HG03064 (cell line): ENCODE measurements at regions not wholly inside any gene's neighbourhood (a gene's known extent, or its start where the extent isn't known, plus 50 kb on each side); places are given as distances from the start of the nearest gene placed in this dataset.

Experiments
- ATAC-seq: cut with Tn5 transposase; IDR thresholded peaks from one replicate; pipeline ENCODE4 v1.9.1; 2021; ENCODE audit warnings: low read depth; ENCODE audit not compliant: unreplicated experiment

DNA sequence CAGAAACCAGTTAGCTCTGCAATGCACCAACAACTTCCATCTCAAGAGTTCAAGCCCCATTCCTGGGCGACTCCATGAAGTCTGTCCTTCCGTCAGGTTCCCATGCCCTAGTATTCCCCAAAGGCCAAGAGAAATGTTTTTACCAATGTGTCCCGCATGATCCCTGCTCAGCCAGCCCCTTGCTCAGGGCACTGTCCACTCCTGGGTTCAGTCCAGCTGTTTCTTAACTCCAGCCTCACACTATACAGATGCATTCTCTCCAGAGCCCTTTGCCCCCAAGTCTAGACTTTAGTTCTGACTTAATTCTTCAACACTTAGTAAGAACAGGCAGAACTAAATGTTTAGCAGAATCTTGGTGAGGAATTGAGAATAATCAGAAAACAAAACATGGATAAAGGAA is 497.5 kb downstream of the SOX6 start:
- ATAC-seq: no peak

DNA sequence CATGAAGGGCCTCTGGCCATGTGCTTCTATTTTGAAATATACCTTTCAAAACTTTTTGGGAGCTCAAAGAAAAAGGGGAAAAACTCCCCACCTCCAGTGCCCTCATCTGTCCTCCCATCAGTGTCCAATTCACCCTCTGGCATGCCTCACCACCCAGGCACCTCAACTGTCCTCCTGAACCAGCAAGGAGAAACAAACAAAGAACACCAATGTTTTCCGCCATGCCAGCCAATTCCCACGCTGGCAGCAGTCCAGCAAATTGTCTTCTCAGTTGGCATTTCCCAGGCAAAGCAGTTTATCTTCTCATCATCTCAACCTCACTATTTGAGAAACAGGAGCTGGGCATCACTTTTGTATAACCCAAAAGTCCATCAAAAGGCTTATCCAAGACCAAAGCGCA is 496.9 kb downstream of the SOX6 start:
- ATAC-seq: no peak

DNA sequence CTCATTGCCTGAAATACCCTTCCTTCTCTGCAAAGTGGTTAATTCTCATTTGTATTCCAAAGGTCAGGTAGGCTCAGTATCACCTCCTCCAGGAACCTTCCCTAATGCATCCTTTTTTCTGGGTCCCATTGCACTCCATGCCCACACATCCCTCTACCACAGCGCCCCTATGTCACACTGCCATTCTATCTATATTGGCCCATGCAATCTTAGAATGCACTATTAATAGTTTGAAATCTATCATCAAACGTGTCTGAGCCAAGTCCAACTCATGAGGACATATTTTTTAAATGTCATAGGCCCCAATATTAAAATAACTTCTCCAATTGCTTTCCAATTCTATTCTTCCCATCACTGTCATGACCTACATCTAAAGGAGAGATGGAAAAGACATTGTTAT is 495.1 kb downstream of the SOX6 start:
- no peak for ATAC-seq

DNA sequence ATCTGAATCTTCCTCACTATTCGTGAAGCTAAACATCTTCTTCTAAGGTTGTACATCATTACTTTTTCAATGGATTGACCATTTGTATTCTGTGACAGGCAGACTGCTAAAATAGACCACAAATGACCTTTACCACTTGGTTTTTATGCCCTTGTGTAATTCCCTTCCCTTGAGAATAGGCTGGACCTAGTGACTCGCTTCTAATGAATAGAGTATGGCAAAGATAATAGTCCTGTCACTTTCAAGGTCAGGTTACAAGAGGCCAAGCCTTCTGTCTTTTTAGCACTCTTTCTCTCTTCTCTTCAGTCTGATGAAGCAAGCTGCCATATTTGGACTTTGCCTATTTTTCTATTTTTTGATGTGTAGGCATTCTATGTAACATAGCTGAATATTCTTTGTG is 492.9 kb downstream of the SOX6 start:
- no peak for ATAC-seq

DNA sequence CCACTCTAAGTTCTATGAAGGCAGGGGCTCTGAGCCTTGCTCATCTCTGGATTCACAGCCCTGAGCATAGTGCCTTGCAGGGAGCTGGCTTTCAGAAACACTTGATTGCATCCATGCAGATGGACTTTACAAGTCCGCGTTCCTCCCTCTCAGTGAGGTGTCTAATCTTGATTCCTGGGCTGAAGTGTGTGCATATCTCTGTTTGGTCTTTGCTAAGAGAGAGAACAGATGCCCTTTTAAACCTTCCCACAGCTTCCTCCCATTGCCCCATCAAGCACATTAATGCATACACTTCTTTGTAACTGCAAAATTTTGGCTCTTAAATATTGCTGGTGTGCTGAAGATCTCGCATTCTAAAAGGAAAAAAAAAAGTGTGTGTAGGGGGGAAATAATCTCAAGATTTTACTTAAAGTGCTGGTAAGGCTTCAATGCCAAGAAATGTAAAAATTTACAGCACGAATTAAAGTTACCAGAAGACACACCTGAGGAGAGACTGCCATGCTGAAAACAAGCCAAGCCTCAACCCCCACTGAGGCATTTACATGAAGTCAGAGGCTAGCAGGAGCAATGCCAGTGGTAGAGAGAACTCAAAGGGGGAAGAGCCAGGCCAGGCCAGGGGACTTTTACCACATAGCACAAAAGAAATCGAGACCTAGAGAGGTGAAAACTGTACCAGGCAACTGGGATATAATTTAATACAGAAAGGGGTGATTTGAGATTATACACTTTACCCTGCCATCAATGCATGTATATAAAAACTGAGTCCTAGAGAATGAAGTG is 492.1 kb downstream of the SOX6 start:
- ATAC-seq: no peak

DNA sequence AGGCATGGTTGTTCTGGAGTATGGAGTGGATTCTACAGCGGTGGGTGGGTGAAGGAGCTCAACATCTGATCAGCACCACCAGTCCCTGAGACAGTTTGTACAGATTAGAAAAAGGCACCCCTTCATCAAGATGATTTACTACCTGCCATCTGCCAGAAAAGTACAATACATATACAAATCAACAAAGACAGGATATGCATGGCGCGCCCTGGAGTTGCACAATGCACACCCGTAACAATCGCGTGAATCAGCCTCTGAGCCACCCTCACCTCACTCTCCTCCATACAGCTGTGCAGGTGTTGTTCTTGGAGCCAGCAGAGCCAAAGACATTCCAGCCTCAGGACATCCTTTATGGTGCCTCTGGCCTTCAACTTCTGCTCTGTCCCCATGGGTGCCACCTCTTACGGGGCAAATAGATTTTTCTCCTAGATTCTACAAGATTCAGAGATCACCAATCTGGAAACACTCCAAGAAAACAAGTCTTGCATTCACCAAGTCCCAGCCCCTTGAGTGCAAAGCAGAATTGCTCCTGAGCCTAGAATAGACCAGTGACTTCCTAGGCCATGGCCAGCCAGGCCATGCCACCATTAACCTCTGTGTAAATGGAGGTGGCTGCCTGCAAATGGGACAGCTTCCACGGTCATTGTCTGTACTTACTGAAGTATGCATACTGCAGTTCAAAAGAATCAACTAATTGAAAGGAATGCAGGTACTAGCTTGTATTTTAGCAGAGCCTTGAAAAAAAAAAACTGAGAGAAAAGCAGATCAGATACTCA is 490.9 kb downstream of the SOX6 start:
- ATAC-seq: no peak

DNA sequence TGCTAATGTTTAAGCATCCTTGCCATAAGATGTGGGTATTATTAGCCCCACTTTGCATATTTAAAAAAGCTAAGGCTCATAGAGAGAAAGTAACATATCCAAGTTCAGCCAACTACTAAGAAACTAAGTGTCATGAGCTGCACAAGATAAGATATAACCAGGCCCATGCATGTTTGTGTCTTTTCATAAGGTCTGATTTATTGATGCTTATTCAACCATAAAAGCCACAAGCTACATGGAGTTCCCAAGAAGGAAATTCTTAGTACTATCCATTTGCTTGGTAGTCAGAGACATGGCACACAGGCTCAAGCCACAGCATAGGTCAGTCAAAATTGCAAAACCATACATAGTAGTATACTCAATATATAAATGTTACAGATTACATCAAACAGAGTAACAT is 488.5 kb downstream of the SOX6 start:
- ATAC-seq: no peak

DNA sequence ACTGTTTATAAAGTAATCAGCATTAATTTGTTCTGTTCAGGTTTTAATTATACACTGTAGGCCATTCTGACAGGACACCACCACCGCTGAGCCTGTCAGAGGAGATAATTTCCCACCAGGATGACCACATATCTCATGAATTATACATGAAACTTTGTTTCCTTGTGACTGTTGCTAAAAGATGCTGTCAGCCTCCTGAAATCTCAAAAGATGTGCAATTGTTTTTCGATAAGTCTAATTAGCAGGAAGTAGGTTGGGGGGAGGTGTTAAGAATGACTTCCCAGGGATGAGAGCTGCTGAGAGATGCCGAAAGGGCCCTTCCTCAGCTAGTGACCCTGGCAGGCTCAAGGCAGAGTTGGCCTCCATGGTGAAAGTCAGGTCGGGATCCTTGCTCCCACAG is 485.4 kb downstream of the SOX6 start:
- no peak for ATAC-seq

DNA sequence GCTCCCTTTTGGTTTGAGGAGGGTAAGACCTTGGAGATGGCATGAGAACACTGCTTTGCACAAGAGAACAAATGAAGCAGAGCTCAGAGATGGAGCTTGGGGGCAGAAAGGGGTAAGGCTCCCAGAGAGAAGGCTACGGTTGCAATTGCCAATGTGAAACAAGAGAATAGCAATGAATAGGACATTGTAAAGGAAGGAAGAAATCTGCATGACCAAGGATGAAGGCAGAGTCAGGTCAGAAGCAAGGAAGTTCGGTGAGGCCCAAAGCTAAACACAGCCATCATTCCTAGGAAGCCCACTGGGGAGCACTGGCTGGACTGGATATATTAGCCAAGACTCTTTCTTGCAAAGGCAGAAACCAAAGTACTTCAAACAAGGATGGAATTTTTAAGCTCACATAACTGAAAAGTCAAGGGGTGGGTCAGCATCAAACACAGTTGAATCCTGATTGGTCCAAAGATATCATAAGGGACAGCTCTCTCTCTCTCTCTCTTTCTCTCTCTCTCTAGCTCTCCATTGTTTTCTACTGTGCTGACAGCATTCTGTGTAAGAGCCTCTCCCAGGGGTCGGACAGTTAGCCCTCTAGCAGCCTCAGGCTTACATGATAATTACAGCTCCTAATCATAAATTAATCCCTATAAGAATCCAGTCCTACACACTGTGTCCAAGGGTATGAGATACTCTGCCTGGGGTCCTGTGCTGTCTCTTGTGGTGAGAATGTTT is 484.3 kb downstream of the SOX6 start:
- ATAC-seq: no peak

DNA sequence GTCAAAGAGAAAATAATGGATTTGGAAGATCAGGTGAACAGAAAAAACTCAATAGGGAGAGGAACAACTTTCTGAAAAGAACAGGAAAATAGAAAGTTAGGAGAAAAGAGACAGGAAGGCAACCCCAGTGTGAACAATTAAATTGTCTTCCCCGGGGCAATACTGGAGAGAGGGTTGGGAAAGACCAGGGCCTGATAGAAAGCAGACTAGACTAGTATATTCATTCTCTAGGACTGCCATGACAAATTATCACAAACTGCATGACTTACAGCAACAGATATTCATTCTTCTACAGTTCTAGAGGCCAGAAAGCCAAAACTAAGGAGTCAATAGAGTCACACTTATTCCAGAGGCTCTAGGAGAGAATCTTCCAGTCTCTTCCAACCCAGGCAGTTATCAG is 482.8 kb downstream of the SOX6 start:
- ATAC-seq: no peak

DNA sequence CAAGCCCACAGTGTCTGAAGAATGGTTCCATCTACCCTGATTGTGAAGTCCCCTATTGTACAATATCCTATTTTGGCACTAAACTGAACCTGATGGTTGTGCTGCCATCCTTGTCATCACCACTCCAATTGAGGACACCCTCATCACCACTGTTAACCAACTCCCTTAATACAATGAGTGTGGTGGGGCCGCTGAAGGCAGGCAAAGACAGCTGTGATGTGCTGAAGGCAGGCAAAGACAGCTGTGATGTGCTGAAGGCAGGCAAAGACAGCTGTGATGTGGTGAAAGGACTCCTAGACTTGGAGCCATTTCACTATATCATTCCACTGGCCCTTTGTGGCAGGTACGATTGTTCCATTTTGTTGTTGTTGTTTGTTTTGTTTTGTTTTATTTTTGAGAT is 481.6 kb downstream of the SOX6 start:
- no peak for ATAC-seq

DNA sequence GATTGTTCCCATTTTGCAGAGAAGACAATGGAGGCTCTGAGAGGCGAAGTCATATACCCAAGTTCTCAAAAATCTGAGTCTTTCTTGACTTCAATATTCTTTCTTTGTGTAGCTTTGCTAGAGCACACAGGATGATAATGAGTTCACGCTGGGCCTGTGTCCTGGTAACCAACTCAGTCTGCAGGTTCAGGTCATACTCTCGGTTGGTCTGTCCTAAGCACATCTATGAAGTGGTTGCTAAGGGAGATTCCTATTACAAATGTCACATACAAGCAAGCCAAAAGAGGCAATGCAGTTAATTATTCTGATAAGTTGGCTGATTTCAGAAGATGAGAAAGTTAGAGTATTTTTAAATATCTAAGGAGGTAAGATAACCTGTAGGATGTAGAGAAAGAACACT is 481.0 kb downstream of the SOX6 start:
- no peak for ATAC-seq

DNA sequence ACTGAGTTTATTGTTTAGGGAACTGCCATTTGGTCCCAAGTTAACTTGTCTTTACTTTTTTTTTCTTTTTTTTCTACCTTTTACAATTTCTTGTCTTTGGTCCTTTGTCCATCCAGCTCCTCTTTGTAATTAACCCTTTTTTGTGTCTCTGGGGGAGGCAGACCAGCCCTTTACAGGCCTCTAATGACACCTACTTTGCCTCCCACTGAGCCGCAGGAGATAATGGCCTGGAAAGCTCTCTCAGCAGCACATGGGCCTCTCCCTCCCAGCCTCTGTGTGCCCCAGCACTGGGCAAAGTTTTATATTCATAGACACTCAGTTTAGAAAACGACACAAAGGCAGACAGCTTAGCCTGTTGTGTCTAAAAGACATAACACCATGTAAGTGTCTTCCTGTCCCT is 480.4 kb downstream of the SOX6 start:
- no peak for ATAC-seq

DNA sequence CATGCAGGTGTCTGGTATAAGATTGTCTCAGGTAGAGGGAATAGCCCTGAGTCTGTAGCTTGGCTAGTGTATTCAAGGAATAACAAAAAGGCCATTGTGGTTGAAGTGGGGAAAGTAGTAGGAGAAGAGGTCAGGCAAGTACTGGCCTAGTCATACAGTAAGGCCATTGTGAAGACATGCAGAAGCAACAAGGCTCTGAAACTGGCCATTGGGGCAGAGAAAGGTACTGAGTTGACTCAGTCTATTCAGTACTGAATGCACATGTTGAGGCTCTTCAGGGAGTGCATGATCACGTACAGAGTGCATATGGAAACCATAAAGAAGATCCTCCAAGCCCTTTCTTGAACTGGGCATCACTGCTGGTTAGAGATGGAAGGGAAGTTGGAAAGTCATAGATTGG is 477.6 kb downstream of the SOX6 start:
- ATAC-seq: no peak

DNA sequence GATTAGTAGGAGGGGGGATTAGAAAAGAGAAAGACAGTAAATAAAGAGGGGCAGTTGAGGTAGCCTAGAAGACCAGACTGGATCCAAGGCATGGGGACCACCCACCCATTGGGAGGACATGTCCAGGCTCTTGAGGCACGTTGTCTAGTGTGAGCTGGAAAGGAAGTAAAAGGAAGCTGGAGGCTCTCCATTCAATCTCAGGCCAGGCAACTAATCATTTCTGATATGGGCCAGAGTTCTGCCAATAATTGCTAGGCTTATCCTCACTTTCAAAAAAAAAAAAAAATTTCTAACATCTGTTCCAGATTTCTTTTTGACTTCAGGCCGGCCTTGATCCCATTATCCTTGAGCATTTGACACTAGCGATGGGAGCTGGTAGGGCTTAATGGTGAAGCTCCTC is 476.1 kb downstream of the SOX6 start:
- ATAC-seq: no peak

DNA sequence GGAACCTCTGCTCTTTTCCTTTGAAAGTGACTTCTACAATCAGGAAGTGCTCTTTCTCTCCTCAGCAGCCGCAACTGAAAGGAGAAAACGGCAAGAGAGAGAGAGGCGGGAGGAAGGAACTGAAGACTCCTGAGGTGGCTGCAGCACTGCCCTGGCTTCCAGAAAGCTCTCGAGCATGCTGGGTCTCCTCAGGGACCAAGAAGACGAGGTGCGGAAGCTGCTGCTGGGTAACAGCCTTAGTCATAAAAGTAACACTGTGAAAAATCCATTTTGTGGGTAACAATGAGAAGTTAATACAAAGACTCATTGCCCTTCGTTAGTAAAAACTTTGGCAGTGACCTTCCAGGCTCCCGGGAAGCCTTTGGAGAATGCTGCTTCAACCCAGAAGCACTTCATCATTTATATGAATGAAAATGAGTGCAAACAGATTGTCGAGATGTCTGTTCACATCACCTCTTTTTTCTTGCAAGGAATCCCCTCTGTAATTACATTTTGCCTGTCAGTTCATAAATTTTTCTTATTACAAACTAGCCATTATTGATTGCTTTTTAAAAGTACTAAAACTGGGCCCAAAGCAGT is 473.4 kb downstream of the SOX6 start:
- ATAC-seq: no peak

DNA sequence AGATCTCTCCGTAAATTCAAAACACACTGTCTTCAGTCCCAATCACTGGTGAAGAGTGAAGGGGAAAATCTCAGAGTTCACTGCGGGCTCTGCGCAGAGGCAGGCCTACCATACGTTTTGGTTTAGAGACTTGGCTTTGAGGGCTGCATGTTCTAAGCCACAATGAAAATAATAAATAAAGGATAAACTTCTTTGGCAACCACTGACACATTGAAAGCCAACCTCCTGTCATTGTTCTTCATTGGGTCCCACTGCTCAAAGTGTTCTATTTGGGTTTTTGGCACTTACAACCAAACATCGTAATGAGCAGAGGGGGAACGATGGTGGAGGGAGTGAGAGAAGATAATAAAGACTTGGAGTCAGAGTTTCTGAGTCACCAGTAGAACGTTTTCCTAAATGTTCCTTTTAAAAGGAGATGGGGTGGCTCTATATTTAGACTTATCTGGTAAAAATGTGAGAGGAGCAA is 472.9 kb downstream of the SOX6 start:
- no peak for ATAC-seq

DNA sequence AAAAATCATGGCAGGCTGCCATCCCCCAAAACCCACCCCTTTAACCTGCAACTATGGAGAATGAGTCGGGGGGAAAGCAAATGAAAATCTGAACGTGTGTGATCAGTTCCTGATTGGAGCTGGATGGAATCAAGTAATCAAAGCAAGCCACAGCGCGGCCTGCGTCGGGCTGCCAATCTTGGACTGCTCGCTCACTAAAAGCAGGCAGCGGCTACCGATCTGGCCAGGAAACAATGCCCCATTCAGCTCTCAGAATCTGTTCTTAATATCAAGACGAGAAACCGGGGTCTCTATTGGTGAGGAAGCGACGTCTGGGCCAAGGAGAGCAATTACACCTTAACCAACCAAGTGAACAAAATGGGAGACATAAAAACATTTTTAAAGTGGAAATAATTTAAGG is 472.2 kb downstream of the SOX6 start:
- ATAC-seq: no peak

DNA sequence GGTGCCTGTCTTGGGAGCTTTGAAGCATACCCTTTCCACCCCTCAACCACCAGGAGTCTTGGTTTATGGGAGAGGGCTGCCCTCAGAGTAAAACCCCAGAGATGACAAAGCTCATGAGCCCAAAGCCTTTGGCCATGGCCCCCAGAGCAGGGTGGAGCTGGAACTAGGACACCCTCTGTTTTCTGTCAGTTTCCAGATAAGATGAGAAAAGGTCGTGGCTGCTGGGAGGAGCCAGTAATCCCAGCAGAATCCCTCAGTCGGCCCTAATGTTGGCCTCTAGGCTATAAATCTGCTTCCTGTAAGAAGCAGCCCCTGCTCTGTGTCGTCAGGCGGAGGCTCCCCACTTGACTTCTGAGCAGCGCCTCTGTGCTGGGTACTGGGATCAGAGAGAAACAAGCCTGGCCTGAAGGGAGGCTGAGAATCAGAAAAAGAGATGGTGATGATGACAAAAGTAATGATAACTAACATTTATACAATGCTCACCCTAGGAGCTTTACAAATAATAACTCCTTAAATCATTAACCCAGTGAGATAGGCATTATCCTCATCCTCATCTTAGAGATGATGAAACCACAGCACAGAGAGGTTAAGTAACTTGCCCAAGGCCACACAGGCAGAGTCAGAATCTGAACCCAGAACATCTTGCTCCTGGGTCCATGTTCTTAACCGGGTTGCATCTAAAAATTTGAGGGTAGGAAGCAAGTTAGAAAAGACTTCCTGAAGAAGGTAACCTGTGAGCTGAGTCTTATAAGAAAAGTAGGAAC is 471.4 kb downstream of the SOX6 start:
- ATAC-seq: no peak

DNA sequence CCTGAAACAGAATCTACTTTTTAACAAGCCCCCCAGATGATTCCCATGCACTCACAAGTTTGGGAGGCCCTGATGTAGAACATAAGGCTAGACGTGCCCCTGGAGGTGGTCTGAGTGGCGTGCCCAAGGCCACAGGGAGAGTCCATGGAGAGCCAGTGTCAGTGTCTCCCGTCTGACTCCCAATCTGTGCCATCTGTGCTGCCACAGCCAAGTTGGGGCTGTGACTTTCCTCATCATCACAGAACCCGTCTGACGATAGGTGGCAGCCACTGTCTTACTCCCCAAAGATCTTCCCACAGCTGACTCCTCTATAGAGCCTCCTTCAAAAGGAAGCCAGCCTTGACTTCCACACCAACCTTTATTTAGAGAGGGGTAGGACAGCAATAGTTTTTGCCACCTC is 470.5 kb downstream of the SOX6 start:
- ATAC-seq: no peak
